Mucosa of stomach (tissue), 1 donor: ENCODE measurements at regions not wholly inside any gene's neighbourhood (a gene's known extent, or its start where the extent isn't known, plus 50 kb on each side); places are given as distances from the start of the nearest gene placed in this dataset.

Experiments
- H3K27me3 ChIP-seq: one replicate; pipeline ENCODE4 v1.7.0; 2013; ENCODE audit warnings: mild to moderate bottlenecking, low read length; ENCODE audit not compliant: control insufficient read depth, insufficient read depth
- H3K36me3 ChIP-seq: one replicate; pipeline ENCODE4 v1.7.0; 2013; ENCODE audit warnings: low read length; ENCODE audit not compliant: control insufficient read depth, insufficient read depth
- H3K4me1 ChIP-seq: one replicate; pipeline ENCODE4 v1.7.0; 2013; ENCODE audit warnings: mild to moderate bottlenecking, low read length; ENCODE audit not compliant: control insufficient read depth, insufficient read depth
- H3K4me3 ChIP-seq: one replicate; pipeline ENCODE4 v1.7.0; 2013; ENCODE audit warnings: low read length
- H3K9ac ChIP-seq: one replicate; pipeline ENCODE4 v1.7.0; 2013; ENCODE audit warnings: mild to moderate bottlenecking, low read length, moderate library complexity
- H3K9me3 ChIP-seq: one replicate; pipeline ENCODE4 v1.7.0; 2013; ENCODE audit warnings: mild to moderate bottlenecking, low read length, moderate library complexity; ENCODE audit not compliant: control insufficient read depth
- donor health status: Pancreatic carcinoma.

- Histone ChIP-seq H3K4me1 (no peaks in the 10 kb centered on the region), H3K4me3 (no peak overlapping the region), H3K36me3 (no peaks in the 10 kb centered on the region), H3K27me3 (no peaks in the 10 kb centered on the region), H3K9ac (no peak overlapping the region), H3K9me3 (no peaks in the 10 kb centered on the region)
Observed at GRCh38 chr4:179595671-179596410, 2153.6 kb upstream of the AGA start.

DNA sequence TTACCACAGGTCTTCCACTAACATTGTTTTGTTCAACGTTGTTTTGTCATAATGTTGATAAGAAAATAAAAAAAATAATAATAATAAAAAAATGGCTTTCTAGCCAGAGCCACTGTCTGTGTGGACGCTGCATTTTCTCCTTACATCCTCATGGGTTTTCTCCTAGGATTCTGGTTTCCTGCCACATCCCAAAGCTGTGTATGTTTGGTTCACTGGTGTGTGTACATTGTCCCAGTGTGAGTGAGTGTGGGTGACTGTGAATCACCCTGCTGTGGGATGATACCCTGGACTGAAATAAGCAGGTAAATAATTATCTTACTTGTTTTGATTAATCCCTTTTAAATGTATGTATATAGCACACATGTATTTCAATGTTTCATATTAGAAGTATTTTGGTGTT is 2154.4 kb upstream of the AGA start:
- no peaks in the 10 kb centered on the region for H3K36me3 ChIP-seq
- H3K9ac ChIP-seq, result no peak overlapping the region
- no peaks in the 10 kb centered on the region for H3K9me3 ChIP-seq
- H3K27me3 ChIP-seq, result no peaks in the 10 kb centered on the region
- no peak overlapping the region for H3K4me3 ChIP-seq
- no peaks in the 10 kb centered on the region for H3K4me1 ChIP-seq

GRCh38 chr4:179597301-179597700 is 2155.1 kb upstream of the AGA start:
- Histone ChIP-seq H3K36me3 (no peaks in the 10 kb centered on the region), H3K4me1 (no peaks in the 10 kb centered on the region), H3K4me3 (no peak overlapping the region), H3K27me3 (no peaks in the 10 kb centered on the region), H3K9ac (no peak overlapping the region), H3K9me3 (no peaks in the 10 kb centered on the region)

DNA sequence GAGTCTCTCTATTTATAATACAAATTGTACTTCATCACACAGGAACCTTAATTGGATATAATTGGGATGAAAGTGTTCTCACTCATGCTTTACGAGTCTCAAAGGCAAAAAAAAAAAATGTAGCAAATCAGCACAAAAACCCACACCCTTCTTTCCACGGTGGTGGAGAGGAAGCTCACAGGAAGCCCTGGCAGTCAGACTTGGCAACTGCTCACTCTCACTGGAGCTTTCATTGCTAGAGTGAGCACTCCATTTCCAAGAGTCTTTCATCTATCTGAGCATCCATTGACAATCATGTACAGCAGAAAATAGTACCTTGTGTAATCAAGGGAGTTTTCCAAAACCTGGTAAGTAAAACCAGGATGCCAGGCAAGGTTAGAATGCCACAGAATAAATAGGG is 2159.4 kb upstream of the AGA start:
- H3K36me3 ChIP-seq, result no peaks in the 10 kb centered on the region
- H3K9me3 ChIP-seq, result no peaks in the 10 kb centered on the region
- no peaks in the 10 kb centered on the region for H3K27me3 ChIP-seq
- H3K4me3 ChIP-seq, result no peak overlapping the region
- no peak overlapping the region for H3K9ac ChIP-seq
- no peaks in the 10 kb centered on the region for H3K4me1 ChIP-seq

GRCh38 chr4:179605196-179605595 is 2163.0 kb upstream of the AGA start:
- H3K36me3 ChIP-seq, result no peaks in the 10 kb centered on the region
- H3K9me3 ChIP-seq, result no peaks in the 10 kb centered on the region
- no peak overlapping the region for H3K9ac ChIP-seq
- no peaks in the 10 kb centered on the region for H3K4me1 ChIP-seq
- no peaks in the 10 kb centered on the region for H3K27me3 ChIP-seq
- no peak overlapping the region for H3K4me3 ChIP-seq

- no peaks in the 10 kb centered on the region for H3K27me3 ChIP-seq
- H3K9ac ChIP-seq, result no peak overlapping the region
- no peak overlapping the region for H3K4me3 ChIP-seq
- no peaks in the 10 kb centered on the region for H3K9me3 ChIP-seq
- no peaks in the 10 kb centered on the region for H3K4me1 ChIP-seq
- H3K36me3 ChIP-seq, result no peaks in the 10 kb centered on the region
Observed at GRCh38 chr4:179607003-179607402, 2164.8 kb upstream of the AGA start.

GRCh38 chr4:179615704-179616103 is 2173.5 kb upstream of the AGA start:
- Histone ChIP-seq H3K4me3 (no peak overlapping the region), H3K36me3 (no peaks in the 10 kb centered on the region), H3K4me1 (no peaks in the 10 kb centered on the region), H3K27me3 (no peaks in the 10 kb centered on the region), H3K9ac (no peak overlapping the region), H3K9me3 (no peaks in the 10 kb centered on the region)

GRCh38 chr4:179618966-179619365 is 2176.7 kb upstream of the AGA start:
- Histone ChIP-seq H3K36me3 (no peaks in the 10 kb centered on the region), H3K27me3 (no peaks in the 10 kb centered on the region), H3K9me3 (no peaks in the 10 kb centered on the region), H3K4me3 (no peak overlapping the region), H3K9ac (no peak overlapping the region), H3K4me1 (no peaks in the 10 kb centered on the region)

GRCh38 chr4:179624768-179625181 is 2182.5 kb upstream of the AGA start:
- no peak overlapping the region for H3K4me3 ChIP-seq
- H3K27me3 ChIP-seq, result no peaks in the 10 kb centered on the region
- H3K9ac ChIP-seq, result no peak overlapping the region
- no peaks in the 10 kb centered on the region for H3K9me3 ChIP-seq
- H3K36me3 ChIP-seq, result no peaks in the 10 kb centered on the region
- no peaks in the 10 kb centered on the region for H3K4me1 ChIP-seq

DNA sequence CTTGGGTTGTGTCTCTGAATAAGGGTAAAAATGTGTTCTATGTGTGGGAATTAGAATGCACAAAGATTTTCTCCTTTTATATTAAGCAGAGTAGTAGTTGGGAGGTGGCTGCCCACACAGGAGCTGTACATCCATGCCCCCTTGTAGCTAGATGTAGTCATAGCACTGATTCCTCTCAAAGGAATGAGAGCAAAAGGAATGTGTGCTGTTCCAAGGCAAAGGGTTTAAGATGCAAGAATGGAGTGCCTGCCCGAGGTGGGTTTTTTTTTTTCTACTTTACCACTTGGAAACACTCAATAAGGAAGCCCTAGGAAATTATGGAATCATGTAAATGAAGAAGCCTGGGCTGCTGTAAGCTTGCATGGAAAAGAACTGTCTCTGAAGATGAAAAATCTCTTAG is 2183.2 kb upstream of the AGA start:
- Histone ChIP-seq H3K27me3 (no peaks in the 10 kb centered on the region), H3K4me1 (no peaks in the 10 kb centered on the region), H3K36me3 (no peaks in the 10 kb centered on the region), H3K9ac (no peak overlapping the region), H3K9me3 (no peaks in the 10 kb centered on the region), H3K4me3 (no peak overlapping the region)

DNA sequence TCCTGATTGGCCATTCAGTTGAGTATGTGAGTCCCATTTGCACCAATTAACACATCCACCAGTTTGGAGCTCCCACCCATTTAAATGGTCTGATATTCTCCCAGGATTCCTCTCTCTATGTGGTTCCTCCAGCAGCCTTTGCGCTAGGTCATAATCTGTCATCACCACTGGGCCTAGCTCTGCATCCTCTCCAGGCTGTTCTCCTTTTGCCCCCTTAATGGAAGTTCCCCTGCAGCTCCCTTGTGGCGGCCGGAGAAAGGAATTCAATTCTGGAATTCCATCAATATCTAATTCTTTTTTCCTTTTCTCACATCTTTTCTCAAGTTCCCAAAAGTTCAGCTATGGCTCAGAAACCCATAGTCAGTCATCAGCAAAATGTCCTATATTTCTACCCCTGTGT is 2184.4 kb upstream of the AGA start:
- H3K9ac ChIP-seq, result no peak overlapping the region
- no peaks in the 10 kb centered on the region for H3K36me3 ChIP-seq
- no peak overlapping the region for H3K4me3 ChIP-seq

GRCh38 chr4:179631321-179631720 is 2189.1 kb upstream of the AGA start:
- no peaks in the 10 kb centered on the region for H3K4me1 ChIP-seq
- H3K36me3 ChIP-seq, result no peaks in the 10 kb centered on the region
- no peaks in the 10 kb centered on the region for H3K9me3 ChIP-seq
- H3K4me3 ChIP-seq, result no peak overlapping the region
- no peaks in the 10 kb centered on the region for H3K27me3 ChIP-seq
- no peak overlapping the region for H3K9ac ChIP-seq

More for the DNA sequence above, 2184.4 kb upstream of the AGA start:
- Histone ChIP-seq H3K4me1 (no peaks in the 10 kb centered on the region), H3K9me3 (no peaks in the 10 kb centered on the region), H3K27me3 (no peaks in the 10 kb centered on the region)

DNA sequence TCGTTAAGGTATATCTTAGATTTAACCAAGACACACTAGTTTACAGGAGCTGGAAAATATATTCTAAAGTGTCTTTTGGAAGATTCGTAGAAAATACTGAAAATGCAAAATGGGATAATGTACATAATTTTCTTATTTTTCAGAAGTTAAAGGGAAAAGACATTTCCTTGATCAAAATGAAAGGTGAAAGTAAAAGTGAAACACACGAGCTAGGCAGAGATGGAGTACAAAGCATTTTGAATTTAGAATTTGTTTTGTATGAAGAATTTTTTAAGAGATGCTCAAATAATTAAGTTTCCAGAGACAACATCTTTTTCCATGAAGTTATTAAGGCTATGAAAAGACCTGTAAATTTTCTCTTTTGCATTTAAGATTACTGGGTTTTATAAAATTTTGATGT is 2192.6 kb upstream of the AGA start:
- Histone ChIP-seq H3K9ac (no peak overlapping the region), H3K36me3 (no peaks in the 10 kb centered on the region), H3K27me3 (no peaks in the 10 kb centered on the region), H3K4me1 (no peaks in the 10 kb centered on the region), H3K4me3 (no peak overlapping the region), H3K9me3 (no peaks in the 10 kb centered on the region)
